Liver (tissue), 8 donors: ENCODE measurements at regions not wholly inside any gene's neighbourhood (a gene's known extent, or its start where the extent isn't known, plus 50 kb on each side); places are given as distances from the start of the nearest gene placed in this dataset.

ENCODE experiments used
- DNase-seq: peaks from one replicate; pipeline ENCODE4 v3.0.0-alpha.2; 2017; ENCODE audit warnings: low spot score
- H3K27ac ChIP-seq, 2 donors: one replicate each; pipeline ENCODE4 v1.7.0; 2013; ENCODE audit warnings: inconsistent platforms in 2 of 2, low read length in 2 of 2, control low read depth in 1 of 2, low read depth in 1 of 2, mild to moderate bottlenecking in 1 of 2
- H3K27me3 ChIP-seq, 4 donors: one replicate each; pipeline versions ENCODE4 v1.6.1 to v1.7.0; 2013; ENCODE audit warnings: low read length in 3 of 4, inconsistent platforms in 1 of 4, mild to moderate bottlenecking in 1 of 4, moderate library complexity in 1 of 4; ENCODE audit not compliant: control insufficient read depth in 4 of 4, insufficient read depth in 4 of 4
- H3K36me3 ChIP-seq, 4 donors: one replicate each; pipeline versions ENCODE4 v1.6.1 to v1.7.0; 2013; ENCODE audit warnings: low read length in 3 of 4, mild to moderate bottlenecking in 3 of 4, low read depth in 1 of 4, moderate library complexity in 1 of 4; ENCODE audit not compliant: control insufficient read depth in 4 of 4, insufficient read depth in 3 of 4
- H3K4me1 ChIP-seq, 4 donors: one replicate each; pipeline versions ENCODE4 v1.6.1 to v1.7.0; 2013; ENCODE audit warnings: low read length in 3 of 4, mild to moderate bottlenecking in 3 of 4, moderate library complexity in 1 of 4; ENCODE audit not compliant: control insufficient read depth in 4 of 4, insufficient read depth in 4 of 4
- H3K4me3 ChIP-seq, 3 donors: one replicate each; pipeline versions ENCODE4 v1.6.1 to v1.7.0; 2013; ENCODE audit warnings: low read length in 3 of 3, control low read depth in 1 of 3, low read depth in 1 of 3, mild to moderate bottlenecking in 1 of 3
- H3K9ac ChIP-seq, 2 donors: one replicate each; pipeline ENCODE4 v1.7.0; 2013; ENCODE audit warnings: low read length in 2 of 2, mild to moderate bottlenecking in 2 of 2, moderate library complexity in 2 of 2, control low read depth in 1 of 2, low read depth in 1 of 2
- H3K9me3 ChIP-seq, 4 donors: one replicate each; pipeline versions ENCODE4 v1.6.1 to v1.7.0; 2013; ENCODE audit warnings: low read length in 3 of 4; ENCODE audit not compliant: control insufficient read depth in 4 of 4
- ATF3 ChIP-seq: IDR thresholded peaks from 2 replicates; pipeline ENCODE4 v1.6.1; 2016; ENCODE audit warnings: antibody characterized with exemption
- CTCF ChIP-seq: fragments of 150-350 bp; IDR thresholded peaks from 2 replicates; pipeline ENCODE4 v1.5.1; 2017; ENCODE audit warnings: improper control_type of control experiment, low read depth, low read length; ENCODE audit not compliant: missing input control
- EGR1 ChIP-seq, 2 donors: IDR thresholded peaks; 2 replicates each; pipeline ENCODE4 v1.6.1; 2016 to 2018; ENCODE audit warnings: antibody characterized with exemption in 2 of 2, low read depth in 2 of 2
- FOXA1 ChIP-seq: IDR thresholded peaks from 2 replicates; pipeline ENCODE4 v1.6.1; 2016; ENCODE audit warnings: antibody characterized with exemption
- FOXA2 ChIP-seq: IDR thresholded peaks from 2 replicates; pipeline ENCODE4 v1.6.1; 2016; ENCODE audit warnings: antibody characterized with exemption
- GABPA ChIP-seq, 2 donors: IDR thresholded peaks in 1 of 2; conservative IDR thresholded peaks in 1 of 2; 2 replicates each; pipeline ENCODE4 v1.6.1; 2016; ENCODE audit warnings: antibody characterized with exemption in 2 of 2, mild to moderate bottlenecking in 1 of 2, moderate library complexity in 1 of 2
- HNF4A ChIP-seq, 2 donors: conservative IDR thresholded peaks; 2 replicates each; pipeline ENCODE4 v1.6.1; 2016; ENCODE audit warnings: antibody characterized with exemption in 2 of 2, mild to moderate bottlenecking in 2 of 2
- HNF4G ChIP-seq: IDR thresholded peaks from 2 replicates; pipeline ENCODE4 v1.6.1; 2016; ENCODE audit warnings: antibody characterized with exemption
- JUND ChIP-seq, 2 donors: IDR thresholded peaks; 2 replicates each; pipeline ENCODE4 v1.6.1; 2016; ENCODE audit warnings: antibody characterized with exemption in 2 of 2
- MAX ChIP-seq: IDR thresholded peaks from 2 replicates; pipeline ENCODE4 v1.6.1; 2016; ENCODE audit warnings: antibody characterized with exemption
- NR2F2 ChIP-seq: IDR thresholded peaks from 2 replicates; pipeline ENCODE4 v1.6.1; 2016; ENCODE audit warnings: antibody characterized with exemption
- RAD21 ChIP-seq, 2 donors: IDR thresholded peaks; 2 replicates each; pipeline ENCODE4 v1.6.1; 2016; ENCODE audit warnings: antibody characterized with exemption in 2 of 2, mild to moderate bottlenecking in 2 of 2
- RXRA ChIP-seq, 2 donors: IDR thresholded peaks; 2 replicates each; pipeline ENCODE4 v1.6.1; 2017 to 2018; ENCODE audit warnings: antibody characterized with exemption in 2 of 2, mild to moderate bottlenecking in 1 of 2
- SP1 ChIP-seq: IDR thresholded peaks from 2 replicates; pipeline ENCODE4 v1.6.1; 2018; ENCODE audit warnings: antibody characterized with exemption, mild to moderate bottlenecking
- TAF1 ChIP-seq: conservative IDR thresholded peaks from 2 replicates; pipeline ENCODE4 v1.6.1; 2016; ENCODE audit warnings: antibody characterized with exemption, mild to moderate bottlenecking
- YY1 ChIP-seq: IDR thresholded peaks from 2 replicates; pipeline ENCODE4 v1.6.1; 2016; ENCODE audit warnings: antibody characterized with exemption, mild to moderate bottlenecking
- ZBTB33 ChIP-seq: IDR thresholded peaks from 2 replicates; pipeline ENCODE4 v1.6.1; 2016; ENCODE audit warnings: antibody characterized with exemption
- WGBS: extraction: QIAGEN DNeasy Blood & Tissue Kit; methylation state at CpG from one replicate; pipeline ENCODE4 v1.1.7; 2013; 5-methylcytosine and 5-hydroxymethylcytosine counted together
- donor health status: healthy.
- donor health status: healthy.
- donor health status: healthy.
- donor health status: healthy.
- donor health status: healthy.

GRCh38 chr4:106681381-106681921 is 312.9 kb upstream of the GIMD1 start:
- no peak overlapping the region for H3K27ac ChIP-seq
- H3K4me1 ChIP-seq: no peaks in the 10 kb centered on the region
- no peak for TF ChIP-seq EGR1 (IDR thresholded peaks at IDR 0.05; ENCODE audit: low read depth in 2 of 2)
- H3K9ac ChIP-seq: no peak overlapping the region
- no peaks in the 10 kb centered on the region for H3K9me3 ChIP-seq
- no peak overlapping the region for H3K4me3 ChIP-seq
- H3K27me3 ChIP-seq: no peaks in the 10 kb centered on the region
- no peaks in the 10 kb centered on the region for H3K36me3 ChIP-seq
- WGBS: 87% methylated on average over 24 of the region's 24 CpGs
- no peak for DNase-seq

- Histone ChIP-seq H3K9ac (no peak overlapping the region), H3K36me3 (no peaks in the 10 kb centered on the region), H3K27me3 (no peaks in the 10 kb centered on the region), H3K9me3 (no peaks in the 10 kb centered on the region), H3K4me1 (no peaks in the 10 kb centered on the region), H3K4me3 (no peak overlapping the region), H3K27ac (no peak overlapping the region)
- 43% methylated on average over 1 of the region's 1 CpG for WGBS
- DNase-seq: no peak
- TF ChIP-seq NR2F2 (no peak), YY1 (no peak), ZBTB33 (no peak), HNF4G (no peak), RXRA (IDR thresholded peaks at IDR 0.05) (no peak), MAX (no peak), FOXA2 (no peak), RAD21 (IDR thresholded peaks at IDR 0.05) (no peak), ATF3 (no peak), CTCF (no peak), SP1 (no peak), FOXA1 (no peak), EGR1 (IDR thresholded peaks at IDR 0.05; ENCODE audit: low read depth in 2 of 2) (no peak), JUND (IDR thresholded peaks at IDR 0.05) (no peak), GABPA (IDR thresholded peaks at IDR 0.05 in 1 of 2, conservative IDR thresholded peaks at IDR 0.05 in 1 of 2) (no peak), TAF1 (no peak)
Observed at GRCh38 chr4:106679063-106679462, 310.5 kb upstream of the GIMD1 start.

GRCh38 chr4:106677213-106677612 is 308.6 kb upstream of the GIMD1 start:
- Histone ChIP-seq H3K27ac (no peak overlapping the region), H3K4me3 (no peak overlapping the region), H3K36me3 (no peaks in the 10 kb centered on the region), H3K4me1 (no peaks in the 10 kb centered on the region), H3K9ac (no peak overlapping the region), H3K27me3 (no peaks in the 10 kb centered on the region), H3K9me3 (no peaks in the 10 kb centered on the region)
- no peak for TF ChIP-seq FOXA2
- no peak for TF ChIP-seq SP1
- no peak for TF ChIP-seq HNF4A (conservative IDR thresholded peaks at IDR 0.05)
- TF ChIP-seq JUND (IDR thresholded peaks at IDR 0.05): no peak
- no peak for TF ChIP-seq MAX
- TF ChIP-seq RAD21 (IDR thresholded peaks at IDR 0.05): no peak
- TF ChIP-seq EGR1 (IDR thresholded peaks at IDR 0.05; ENCODE audit: low read depth in 2 of 2): no peak
- no peak for TF ChIP-seq NR2F2
- no peak for TF ChIP-seq RXRA (IDR thresholded peaks at IDR 0.05)
- TF ChIP-seq CTCF: no peak
- TF ChIP-seq GABPA (IDR thresholded peaks at IDR 0.05 in 1 of 2, conservative IDR thresholded peaks at IDR 0.05 in 1 of 2): no peak
- TF ChIP-seq TAF1: no peak
- no peak for DNase-seq
